K562 (cell line): ENCODE measurements at regions not wholly inside any gene's neighbourhood (a gene's known extent, or its start where the extent isn't known, plus 50 kb on each side); places are given as distances from the start of the nearest gene placed in this dataset.

Experiments used
- ATAC-seq: fragments of 200-7000 bp; cut with Tn5 transposase; 3 replicates; pipeline ENCODE4 v1.9.1; 2020; ENCODE audit warnings: moderate library complexity
- BruUV-seq: library from RNA; stranded (reverse); fragments of 400-500 nt; replicated peaks from 2 replicates; lab custom pipeline; 2021; lab: Mats Ljungman, UMichigan
- CTCF ChIA-PET: fragments of 300-600 bp; formaldehyde crosslinking; extraction: SDS; loops from one replicate; lab custom pipeline; 2021; ENCODE audit warnings: low intra/inter-chr PET ratio; lab: Yijun Ruan, JAX
- POLR2A ChIA-PET: fragments of 300-600, 350-650 bp; sonication (Branson Sonifier 250); formaldehyde crosslinking; extraction: SDS; loops from one replicate; lab custom pipeline; 2021; ENCODE audit warnings: antibody characterized with exemption, inconsistent platforms; lab: Yijun Ruan, JAX
- DNase-seq, 4 experiments: peaks; one replicate each; pipeline versions ENCODE4 v3.0.0 to v3.0.0-alpha.2; 2011 to 2018; ENCODE audit warnings: low spot score in 3 of 4, mixed read lengths in 3 of 4; ENCODE audit errors: extremely low read depth in 1 of 4
- FAIRE-seq: peaks from 2 replicates; lab custom pipeline; 2011; peaks lifted over from hg19 to GRCh38; lab: Jason Lieb, UNC
- H2AFZ ChIP-seq: 2 replicates; pipeline ENCODE4 v1.6.0; 2011; ENCODE audit warnings: low read depth, low read length, control low read depth, inconsistent platforms
- H3K27ac ChIP-seq: fragments of 200-600 bp; 3 replicates; pipeline ENCODE4 v1.8.0; 2011; ENCODE audit warnings: low read depth, mild to moderate bottlenecking, control low read depth, inconsistent platforms, low read length, moderate library complexity, mixed read lengths; ENCODE audit errors: extremely low read depth
- H3K27me3 ChIP-seq, 2 experiments: fragments of 300-600 bp in 1 of 2; 2 replicates in 1 of 2; 3 replicates in 1 of 2; pipeline versions ENCODE4 v1.6.0 to v1.8.0; 2011; ENCODE audit warnings: inconsistent platforms in 2 of 2, low read length in 2 of 2, mild to moderate bottlenecking in 1 of 2, mixed read lengths in 1 of 2, moderate library complexity in 1 of 2; ENCODE audit not compliant: control insufficient read depth in 2 of 2, insufficient read depth in 2 of 2
- H3K36me3 ChIP-seq: fragments of 300-600 bp; 3 replicates; pipeline ENCODE4 v1.8.0; 2011; ENCODE audit warnings: mild to moderate bottlenecking, low read length, inconsistent platforms; ENCODE audit not compliant: control insufficient read depth, insufficient read depth
- H3K4me1 ChIP-seq, 2 experiments: fragments of 200-600 bp in 1 of 2; replicated peaks in 1 of 2; 2 replicates in 1 of 2; 3 replicates in 1 of 2; pipeline versions ENCODE4 v1.5.1 to v1.8.0; 2011; ENCODE audit warnings: inconsistent platforms in 2 of 2, low read length in 2 of 2, mild to moderate bottlenecking in 1 of 2, mixed read lengths in 1 of 2, moderate library complexity in 1 of 2; ENCODE audit not compliant: control insufficient read depth in 2 of 2, insufficient read depth in 2 of 2
- H3K4me2 ChIP-seq: 2 replicates; pipeline ENCODE4 v1.6.1; 2011; ENCODE audit warnings: low read length, control low read depth, inconsistent platforms, mixed read lengths; ENCODE audit not compliant: insufficient read depth
- H3K4me3 ChIP-seq: fragments of 200-600 bp; sonication (generic), shearing (Covaris generic); 2 replicates; pipeline ENCODE4 v1.5.1; 2016; ENCODE audit warnings: control low read depth, inconsistent platforms
- H3K79me2 ChIP-seq: fragments of 200-600 bp; 3 replicates; pipeline ENCODE4 v1.8.0; 2011; ENCODE audit warnings: low read length, inconsistent platforms; ENCODE audit not compliant: control insufficient read depth, insufficient read depth
- H3K9ac ChIP-seq, 2 experiments: 2 replicates each; pipeline versions ENCODE4 v1.6.0 to v1.6.1; 2011; ENCODE audit warnings: low read depth in 2 of 2, low read length in 2 of 2, control low read depth in 1 of 2, inconsistent platforms in 1 of 2, mild to moderate bottlenecking in 1 of 2, mixed read lengths in 1 of 2; ENCODE audit not compliant: insufficient read depth in 1 of 2
- H3K9me1 ChIP-seq: one replicate; pipeline ENCODE4 v1.6.0; 2011; ENCODE audit warnings: inconsistent platforms, mild to moderate bottlenecking, low read length, moderate library complexity; ENCODE audit not compliant: control insufficient read depth, insufficient read depth
- H3K9me3 ChIP-seq: replicated peaks from 2 replicates; pipeline ENCODE4 v1.5.1; 2011; ENCODE audit warnings: low read depth, low read length, inconsistent platforms; ENCODE audit not compliant: control insufficient read depth, insufficient read depth
- H4K20me1 ChIP-seq: replicated peaks from 2 replicates; pipeline ENCODE4 v1.6.1; 2011; ENCODE audit warnings: low read length, inconsistent platforms, mixed read lengths; ENCODE audit not compliant: control insufficient read depth, insufficient read depth
- ATF3 ChIP-seq, 2 experiments: fragments of 450-650 bp in 1 of 2; sonication (generic) in 1 of 2; formaldehyde crosslinking in 1 of 2; IDR thresholded peaks in 1 of 2; conservative IDR thresholded peaks in 1 of 2; 2 replicates each; pipeline versions ENCODE4 v1.6.1 to v1.8.1; 2016 to 2023; ENCODE audit warnings: mild to moderate bottlenecking in 2 of 2, moderate library complexity in 2 of 2, inconsistent platforms in 1 of 2, missing genetic modification reagents in 1 of 2
- C11orf30 ChIP-seq: fragments of 450-650 bp; IDR thresholded peaks from 2 replicates; pipeline ENCODE4 v1.6.1; 2016; ENCODE audit warnings: low read depth, mild to moderate bottlenecking
- CEBPG ChIP-seq, 3 experiments: fragments of 200-800 bp in 1 of 3; sonication (Bioruptor generic) in 1 of 3; sonication (generic) in 1 of 3; formaldehyde crosslinking in 1 of 3; IDR thresholded peaks in 2 of 3; conservative IDR thresholded peaks in 1 of 3; 2 replicates each; pipeline versions ENCODE4 v1.6.1 to v1.8.0; 2016 to 2022; ENCODE audit warnings: missing compliant biosample characterization in 2 of 3, missing genetic modification characterization in 2 of 3, mild to moderate bottlenecking in 1 of 3, missing genetic modification reagents in 1 of 3
- DMBX1 ChIP-seq: fragments of 250-450 bp; sonication (Bioruptor Pico); IDR thresholded peaks from 2 replicates; pipeline ENCODE4 v1.8.0; 2022; ENCODE audit warnings: inconsistent platforms, mild to moderate bottlenecking, moderate library complexity, borderline replicate concordance
- GATAD2B ChIP-seq: fragments of 450-650 bp; IDR thresholded peaks from 2 replicates; pipeline ENCODE4 v1.6.1; 2017; ENCODE audit warnings: mild to moderate bottlenecking, borderline replicate concordance
- HDGF ChIP-seq: fragments of 450-650 bp; IDR thresholded peaks from 2 replicates; pipeline ENCODE4 v1.6.1; 2016
- HINFP ChIP-seq: fragments of 450-650 bp; conservative IDR thresholded peaks from 2 replicates; pipeline ENCODE4 v1.6.1; 2016; ENCODE audit warnings: missing genetic modification characterization, low read depth, mild to moderate bottlenecking, control low read depth, missing compliant biosample characterization
- POU5F1 ChIP-seq: fragments of 150-350 bp; IDR thresholded peaks from 2 replicates; pipeline ENCODE4 v1.6.1; 2014; ENCODE audit warnings: borderline replicate concordance, low read length, low read depth, mild to moderate bottlenecking; ENCODE audit not compliant: partially characterized antibody
- RAD21 ChIP-seq, 2 experiments: fragments of 250-450 bp in 1 of 2; fragments of 450-650 bp in 1 of 2; sonication (Bioruptor Pico) in 1 of 2; formaldehyde crosslinking in 1 of 2; IDR thresholded peaks in 1 of 2; conservative IDR thresholded peaks in 1 of 2; 2 replicates each; pipeline versions ENCODE4 v1.4.0 to v1.8.0; 2020 to 2022; ENCODE audit warnings: mild to moderate bottlenecking in 2 of 2, moderate library complexity in 1 of 2
- RBM22 ChIP-seq: fragments of 200-400 bp; formaldehyde crosslinking; IDR thresholded peaks from 2 replicates; pipeline ENCODE4 v1.6.1; 2018; ENCODE audit warnings: low read length, low read depth; ENCODE audit not compliant: poor library complexity, severe bottlenecking
- ZNF316 ChIP-seq: fragments of 450-650 bp; IDR thresholded peaks from 2 replicates; pipeline ENCODE4 v1.6.1; 2016
- ZNF512 ChIP-seq: IDR thresholded peaks from 2 replicates; pipeline ENCODE4 v1.6.1; 2016; ENCODE audit warnings: missing genetic modification characterization, missing compliant biosample characterization
- WGBS: fragments of 100-300 bp; shearing (Covaris generic); methylation state at CpG from one replicate; pipeline ENCODE4 v1.1.6; 2016; ENCODE audit warnings: low coverage, mixed read lengths; ENCODE audit not compliant: insufficient coverage; ENCODE audit errors: missing lambda C conversion rate; 5-methylcytosine and 5-hydroxymethylcytosine counted together
- in situ Hi-C: fragments of 300-500 bp; cut with MboI; formaldehyde crosslinking; loops from 4 replicates; pipeline ENCODE4 v1.15.0; 2018; ENCODE audit warnings: inconsistent platforms, mixed read lengths
- intact Hi-C: fragments of 100-400 bp; cut with micrococcal nuclease; formaldehyde crosslinking; loops from 2 replicates; pipeline ENCODE4 v1.14.2; 2022

- TF ChIP-seq HINFP (tag): no peak
- TF ChIP-seq CEBPG (CRISPR knock-in tag; IDR thresholded peaks at IDR 0.05): no peak
- no peak for TF ChIP-seq CEBPG (tag; conservative IDR thresholded peaks at IDR 0.05 in 1 of 2, IDR thresholded peaks at IDR 0.05 in 1 of 2)
- no peak for TF ChIP-seq POU5F1
- TF ChIP-seq RAD21 (CRISPR knock-in tag; conservative IDR thresholded peaks at IDR 0.05 in 1 of 2, IDR thresholded peaks at IDR 0.05 in 1 of 2): no peak
- TF ChIP-seq HDGF: no peak
- no peak for TF ChIP-seq ZNF512 (tag)
- no peak for TF ChIP-seq GATAD2B
Observed at GRCh38 chr5:118736396-118736795, 252.0 kb downstream of the DTWD2 start (continued).

GRCh38 chr5:118733394-118733793 lies 255.0 kb downstream of the DTWD2 start:
- no peaks in the 10 kb centered on the region for H3K79me2 ChIP-seq
- H4K20me1 ChIP-seq: no peaks in the 10 kb centered on the region
- no peak for FAIRE-seq
- no peak for ATAC-seq
- CTCF ChIA-PET: no interaction called here
- TF ChIP-seq RBM22 (no peak), C11orf30 (no peak), ZNF316 (no peak), ATF3 (IDR thresholded peaks at IDR 0.05) (no peak), ATF3 (CRISPR knock-in tag; conservative IDR thresholded peaks at IDR 0.05) (no peak), DMBX1 (CRISPR knock-in tag) (no peak)
- TF ChIP-seq, all 486 proteins: peak for 0
- Histone ChIP-seq H3K4me3 (no peak overlapping the region), H3K27me3 (no peaks in the 10 kb centered on the region), H3K4me2 (no peak overlapping the region), H3K9me3 (no peaks in the 10 kb centered on the region), H3K27ac (no peak overlapping the region), H3K9ac (no peak overlapping the region), H3K4me1 (no peaks in the 10 kb centered on the region), H3K36me3 (no peaks in the 10 kb centered on the region), H2AFZ (no peak overlapping the region), H3K9me1 (no peaks in the 10 kb centered on the region)
- no TSS peak for BruUV-seq
- POLR2A ChIA-PET: interaction anchor here (0.5 kb wide), 1 partner anchor 16 kb away, joined by 4 read pairs; no protein-coding TSS in a partner anchor
- intact Hi-C loops: no loop called here
- in situ Hi-C loops: no loop called here
- no peak for DNase-seq
- 4% methylated on average over 3 of the region's 3 CpGs for WGBS
